Prostate gland (tissue), 2 donors: ENCODE measurements at regions not wholly inside any gene's neighbourhood (a gene's known extent, or its start where the extent isn't known, plus 50 kb on each side); places are given as distances from the start of the nearest gene placed in this dataset.

ENCODE experiments used
- POLR2A ChIP-seq: fragments of 450-650 bp; IDR thresholded peaks from one replicate; pipeline ENCODE4 v1.6.1; 2016; ENCODE audit warnings: antibody characterized with exemption, mild to moderate bottlenecking
- POLR2AphosphoS5 ChIP-seq: sonication (generic); formaldehyde crosslinking; IDR thresholded peaks from one replicate; pipeline ENCODE4 v1.6.1; 2017; ENCODE audit warnings: antibody characterized with exemption
- TF ChIP-seq, protein P1 (sequence below), 4 experiments: fragments of 200-600 bp in 2 of 4; fragments of 450-650 bp in 2 of 4; sonication (generic) in 2 of 4; IDR thresholded peaks; 1 replicate in 3 of 4; 2 replicates in 1 of 4; pipeline ENCODE4 v1.5.1; 2016 to 2019; ENCODE audit warnings: antibody characterized with exemption in 4 of 4, mild to moderate bottlenecking in 2 of 4, moderate library complexity in 2 of 4

DNA sequence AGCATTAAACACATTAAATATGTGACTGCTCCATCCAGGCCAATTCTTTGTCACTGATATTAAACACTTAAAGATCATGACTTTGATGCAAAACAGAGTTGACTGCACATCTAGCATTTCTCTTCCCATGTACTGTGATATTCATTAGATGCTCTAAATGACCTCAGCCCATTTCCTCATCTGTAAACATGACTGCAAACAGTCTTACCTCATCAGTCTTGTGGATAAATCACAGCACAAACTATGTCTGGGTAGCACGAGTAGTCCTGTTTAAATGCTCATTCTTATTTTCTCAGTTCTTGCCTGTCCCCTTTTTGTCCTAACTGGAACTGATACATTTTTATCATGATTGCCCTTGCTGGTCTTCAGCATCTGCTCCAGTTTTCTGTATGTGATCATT, 1974.8 kb upstream of the LRRTM1 start:
- TF ChIP-seq, protein P1, sequence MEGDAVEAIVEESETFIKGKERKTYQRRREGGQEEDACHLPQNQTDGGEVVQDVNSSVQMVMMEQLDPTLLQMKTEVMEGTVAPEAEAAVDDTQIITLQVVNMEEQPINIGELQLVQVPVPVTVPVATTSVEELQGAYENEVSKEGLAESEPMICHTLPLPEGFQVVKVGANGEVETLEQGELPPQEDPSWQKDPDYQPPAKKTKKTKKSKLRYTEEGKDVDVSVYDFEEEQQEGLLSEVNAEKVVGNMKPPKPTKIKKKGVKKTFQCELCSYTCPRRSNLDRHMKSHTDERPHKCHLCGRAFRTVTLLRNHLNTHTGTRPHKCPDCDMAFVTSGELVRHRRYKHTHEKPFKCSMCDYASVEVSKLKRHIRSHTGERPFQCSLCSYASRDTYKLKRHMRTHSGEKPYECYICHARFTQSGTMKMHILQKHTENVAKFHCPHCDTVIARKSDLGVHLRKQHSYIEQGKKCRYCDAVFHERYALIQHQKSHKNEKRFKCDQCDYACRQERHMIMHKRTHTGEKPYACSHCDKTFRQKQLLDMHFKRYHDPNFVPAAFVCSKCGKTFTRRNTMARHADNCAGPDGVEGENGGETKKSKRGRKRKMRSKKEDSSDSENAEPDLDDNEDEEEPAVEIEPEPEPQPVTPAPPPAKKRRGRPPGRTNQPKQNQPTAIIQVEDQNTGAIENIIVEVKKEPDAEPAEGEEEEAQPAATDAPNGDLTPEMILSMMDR (IDR thresholded peaks at IDR 0.05), result no peak
- TF ChIP-seq POLR2AphosphoS5, result no peak
- TF ChIP-seq POLR2A, result no peak
